HT-29 (cell line): ENCODE measurements at regions not wholly inside any gene's neighbourhood (a gene's known extent, or its start where the extent isn't known, plus 50 kb on each side); places are given as distances from the start of the nearest gene placed in this dataset.

Experiments used
- DNase-seq: peaks from one replicate; pipeline ENCODE4 v3.0.0-alpha.2; 2015; ENCODE audit warnings: low spot score

DNA sequence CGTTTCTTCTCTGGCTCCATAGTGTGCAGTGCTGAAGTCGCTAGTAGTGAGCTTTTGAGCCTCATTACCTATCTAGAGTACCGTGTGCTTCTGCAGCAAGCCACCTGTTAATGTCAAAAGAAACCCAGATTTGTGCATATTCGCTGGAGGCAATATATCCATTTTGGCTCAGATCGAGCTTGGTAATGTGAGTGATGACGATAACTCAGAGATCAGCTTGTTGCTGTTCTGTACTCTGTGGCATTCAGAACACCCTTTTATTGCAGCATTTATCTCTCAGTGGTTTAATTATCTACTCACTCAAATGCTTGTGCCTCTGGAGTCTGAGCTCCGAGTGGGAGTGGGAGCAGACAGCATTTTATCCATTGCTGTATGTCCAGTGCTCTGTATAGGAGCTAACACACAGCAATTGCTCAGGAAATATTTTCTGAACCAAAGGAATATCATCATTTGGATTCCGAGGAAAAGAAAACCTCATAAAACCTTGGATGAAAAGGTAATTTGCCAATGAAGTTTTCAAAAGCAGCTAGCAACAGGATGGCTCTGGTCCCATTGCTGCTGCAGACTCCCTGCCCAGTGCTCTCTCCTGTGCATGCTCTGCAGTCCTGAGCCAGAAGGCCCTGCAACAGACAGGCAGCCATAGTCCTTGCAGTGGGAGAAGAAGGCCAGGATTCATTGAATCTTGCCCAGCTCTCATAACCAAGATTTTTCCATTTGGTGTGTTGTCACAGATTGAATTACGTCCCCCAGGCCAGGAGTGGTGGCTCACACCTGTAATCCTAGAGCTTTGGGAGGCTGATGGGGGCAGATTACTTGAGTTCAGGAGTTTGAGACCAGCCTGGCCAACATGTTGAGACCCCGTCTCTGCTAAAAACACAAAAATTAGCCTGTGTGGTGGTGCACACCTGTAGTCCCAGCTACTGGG, 183.8 kb downstream of the MYCN start:
- no peak for DNase-seq

DNA sequence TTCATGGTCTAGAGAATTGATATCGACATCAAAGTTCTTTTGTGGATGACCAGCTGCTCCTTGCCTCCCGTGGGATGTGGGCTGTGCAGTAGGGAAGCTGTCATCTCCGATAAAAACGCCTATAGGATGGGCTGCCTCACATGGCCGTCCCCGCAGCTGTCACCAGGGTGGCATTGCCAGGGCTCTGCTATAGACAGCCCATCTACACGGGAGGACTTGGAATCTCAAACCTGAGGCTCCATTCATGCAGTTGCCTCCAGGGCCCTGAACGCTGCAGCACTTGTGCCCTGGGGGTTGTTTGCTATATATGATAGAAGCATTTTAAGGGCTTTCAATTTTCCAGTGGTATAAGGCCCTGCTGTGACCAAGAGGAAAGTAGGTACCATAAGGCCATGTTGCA, 183.1 kb downstream of the MYCN start:
- DNase-seq = no peak

DNA sequence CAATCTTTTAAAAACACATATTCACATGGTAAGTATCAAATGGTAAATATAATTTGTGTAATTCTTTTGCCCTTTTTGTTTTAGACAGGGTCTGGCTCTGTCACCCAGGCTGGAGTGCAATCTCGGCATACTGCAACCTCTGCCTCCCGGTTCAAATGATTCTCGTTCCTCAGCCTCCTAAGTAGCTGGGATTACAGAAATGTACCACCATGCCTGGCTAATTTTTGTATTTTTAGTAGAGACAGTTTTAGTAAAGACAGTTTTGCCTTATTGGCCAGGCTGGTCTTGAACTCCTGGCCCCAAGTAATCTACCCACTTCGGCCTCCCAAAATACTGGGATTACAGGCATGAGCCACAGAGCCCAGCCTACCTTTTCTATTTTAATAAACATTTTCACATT, 182.2 kb downstream of the MYCN start:
- DNase-seq = no peak

DNA sequence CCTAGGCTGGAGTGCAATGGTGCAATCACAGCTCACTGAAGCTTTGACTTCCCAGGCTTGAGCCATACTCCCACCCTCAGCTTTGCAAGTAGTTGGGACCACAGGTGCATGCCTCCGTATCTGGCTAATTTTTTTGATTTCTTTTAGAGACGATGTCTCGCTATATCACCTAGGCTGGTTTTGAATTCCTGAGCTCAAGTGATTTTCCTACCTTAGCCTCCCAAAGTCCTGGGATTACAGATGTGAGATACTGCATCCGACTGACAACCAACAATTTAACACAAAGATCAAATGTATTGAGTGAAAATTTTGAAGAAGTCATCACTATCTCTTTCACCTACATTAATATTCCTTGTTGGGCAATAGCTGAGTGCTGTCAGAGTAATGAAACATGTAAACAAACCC, 181.6 kb downstream of the MYCN start:
- DNase-seq = no peak

DNA sequence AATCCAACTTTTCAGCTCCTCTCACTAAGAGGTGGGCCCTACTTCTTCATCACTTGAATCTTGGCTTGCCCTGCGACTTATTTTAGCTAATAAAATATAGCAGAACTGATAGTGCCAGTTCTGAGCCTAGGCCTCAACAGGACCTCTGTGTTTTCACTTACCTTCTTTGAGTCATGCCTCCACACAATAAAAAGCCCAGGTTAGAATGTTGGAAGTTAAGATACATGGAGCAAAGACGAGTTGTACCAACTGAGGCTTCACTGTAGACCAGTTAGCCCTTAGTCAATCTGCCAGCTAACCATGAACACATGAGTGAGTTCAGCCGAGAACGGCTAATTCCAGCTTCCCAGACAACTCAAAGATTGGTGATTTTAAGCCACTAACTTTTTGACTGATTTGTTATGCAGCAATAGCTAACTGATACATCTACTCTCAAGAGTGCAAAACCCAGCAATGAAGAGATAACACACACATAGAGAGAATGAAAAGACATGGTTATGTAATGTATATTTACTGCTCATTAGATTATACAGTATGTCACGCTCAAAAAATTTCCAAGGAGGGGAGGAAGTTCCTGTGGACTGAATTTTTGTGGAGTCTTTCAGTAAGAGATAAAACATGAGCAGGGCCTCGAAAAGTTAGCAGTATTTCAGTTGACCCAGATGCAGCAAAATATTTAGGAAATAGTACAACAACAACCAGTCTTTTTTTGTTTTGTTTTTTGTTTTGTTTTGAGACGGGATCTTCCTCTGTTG, 181.1 kb downstream of the MYCN start:
- DNase-seq = no peak

DNA sequence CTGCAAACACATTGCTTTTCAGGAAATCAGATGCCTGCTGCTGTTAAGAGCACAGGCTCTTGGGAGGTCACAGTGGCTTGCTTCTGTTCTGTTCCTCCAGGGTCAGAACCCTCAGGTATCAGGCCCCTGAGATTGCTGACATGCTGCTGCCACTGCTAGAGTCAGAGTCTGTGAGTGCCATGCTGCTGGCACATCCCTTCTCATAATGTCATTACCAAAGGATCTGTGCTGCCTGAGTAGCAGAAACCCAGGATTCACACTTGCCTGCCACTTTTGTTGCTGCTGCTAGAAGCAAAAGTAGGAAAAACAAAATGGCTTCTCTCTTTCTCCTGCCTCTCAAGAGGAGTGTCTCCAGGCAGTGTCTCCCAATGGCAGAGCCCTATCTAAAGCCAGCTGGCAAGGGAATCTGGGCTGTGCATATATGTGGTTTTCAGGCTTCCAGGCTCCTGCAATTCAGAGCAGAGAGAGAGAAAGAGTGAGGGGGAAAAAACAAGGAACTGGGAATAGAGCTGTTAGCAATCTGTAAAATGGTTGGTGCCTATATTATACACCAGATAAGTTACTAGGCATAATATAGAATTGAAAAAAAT, 180.3 kb downstream of the MYCN start:
- DNase-seq = no peak

DNA sequence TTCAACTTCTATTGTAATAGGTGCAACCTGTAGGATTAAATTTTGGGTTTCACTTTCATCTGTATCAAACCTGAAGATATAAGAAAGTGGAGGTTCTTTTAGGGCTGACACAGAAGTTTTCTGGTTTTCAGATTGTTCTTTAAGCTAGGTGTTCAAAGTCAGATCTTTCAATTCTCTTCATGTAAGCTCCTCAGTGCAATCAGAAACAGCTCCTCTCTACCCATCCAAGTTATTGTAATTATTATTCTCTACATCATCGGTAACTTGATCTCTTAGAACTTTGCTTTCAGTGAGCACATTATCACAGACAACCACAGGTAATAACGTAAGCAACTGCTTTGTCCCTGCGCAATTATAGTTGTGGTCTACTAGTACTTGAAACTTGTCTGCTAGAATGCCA, 179.4 kb downstream of the MYCN start:
- DNase-seq = no peak

DNA sequence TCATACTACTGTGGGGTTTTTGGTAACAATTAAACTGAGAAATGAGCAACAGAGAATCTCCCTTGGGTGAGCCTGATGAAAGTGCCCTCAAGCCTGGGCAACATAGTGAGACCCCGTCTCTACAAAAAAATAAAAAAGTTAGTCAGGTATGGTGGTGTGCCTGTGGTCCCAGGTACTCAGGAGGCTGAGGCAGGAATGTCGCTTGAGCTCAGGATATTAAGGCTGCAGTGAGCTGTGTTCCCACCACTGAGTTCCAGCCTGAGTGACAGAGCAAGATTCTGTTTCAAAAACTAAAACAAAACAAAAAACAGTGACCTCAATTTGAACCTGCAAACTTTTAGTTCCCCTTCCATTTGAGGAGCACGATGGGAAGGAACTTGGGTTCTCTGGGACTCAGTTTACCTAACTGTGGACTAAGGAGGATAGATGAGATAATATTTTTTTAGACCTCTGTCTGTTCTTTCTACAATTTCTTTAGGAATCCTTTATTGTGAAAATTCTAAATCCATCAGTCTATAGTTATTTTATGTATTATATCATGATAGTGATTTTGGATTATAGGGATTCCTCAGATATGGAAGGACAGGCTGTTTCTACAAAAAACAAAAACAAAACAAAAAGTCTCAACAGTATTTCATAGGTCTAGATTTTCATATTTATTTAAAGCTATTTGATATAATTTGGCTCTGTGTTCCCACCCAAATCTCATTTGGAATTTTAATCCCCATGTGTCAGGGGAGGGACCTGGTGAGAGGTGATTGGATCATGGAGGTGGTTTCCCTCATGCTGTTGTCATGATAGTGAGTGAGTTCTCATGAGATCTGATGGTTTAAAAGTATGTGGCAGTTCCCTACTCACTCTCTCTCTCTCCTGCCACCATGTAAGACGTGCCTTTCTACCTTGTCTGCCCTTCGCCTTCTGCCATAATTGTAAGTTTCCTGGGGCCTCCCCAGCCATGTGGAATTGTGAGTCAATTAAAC, 178.6 kb downstream of the MYCN start:
- no peak for DNase-seq

DNA sequence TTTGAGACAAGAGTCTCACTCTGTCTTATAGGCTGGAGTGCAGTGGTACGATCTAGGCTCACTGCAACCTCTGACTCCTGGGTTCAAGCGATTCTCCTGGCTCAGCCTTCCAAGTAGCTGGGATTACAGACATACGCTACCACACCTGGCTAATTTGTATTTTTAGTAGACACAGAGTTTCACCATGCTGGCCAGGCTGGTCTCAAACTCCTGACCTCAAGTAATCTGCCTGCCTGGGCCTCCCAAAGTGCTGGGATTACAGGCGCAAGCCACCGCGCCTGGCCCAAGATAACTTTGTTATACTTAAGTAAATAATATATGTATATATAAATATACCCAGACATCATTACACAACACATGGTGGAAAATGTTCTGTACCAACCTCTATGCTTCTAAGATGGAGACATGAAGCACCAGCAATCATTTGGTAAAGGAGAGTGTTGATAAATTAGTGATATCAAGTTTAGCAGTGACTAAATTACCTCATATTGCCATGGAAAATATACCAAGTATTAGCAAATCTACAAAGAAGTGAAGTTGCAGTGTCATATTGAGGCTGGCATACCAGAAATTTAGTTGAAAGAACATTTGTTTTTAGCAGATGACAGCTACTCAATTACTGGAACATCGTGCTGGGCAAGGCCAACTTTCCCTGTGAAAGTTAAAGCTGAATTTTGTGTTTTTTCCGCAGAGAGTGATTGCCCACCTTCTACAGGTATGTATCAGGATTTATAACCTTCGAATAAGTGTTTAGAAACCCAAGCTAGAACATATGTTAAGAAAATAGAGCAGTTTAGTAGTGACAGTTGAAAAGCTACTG, 177.7 kb downstream of the MYCN start:
- no peak for DNase-seq

DNA sequence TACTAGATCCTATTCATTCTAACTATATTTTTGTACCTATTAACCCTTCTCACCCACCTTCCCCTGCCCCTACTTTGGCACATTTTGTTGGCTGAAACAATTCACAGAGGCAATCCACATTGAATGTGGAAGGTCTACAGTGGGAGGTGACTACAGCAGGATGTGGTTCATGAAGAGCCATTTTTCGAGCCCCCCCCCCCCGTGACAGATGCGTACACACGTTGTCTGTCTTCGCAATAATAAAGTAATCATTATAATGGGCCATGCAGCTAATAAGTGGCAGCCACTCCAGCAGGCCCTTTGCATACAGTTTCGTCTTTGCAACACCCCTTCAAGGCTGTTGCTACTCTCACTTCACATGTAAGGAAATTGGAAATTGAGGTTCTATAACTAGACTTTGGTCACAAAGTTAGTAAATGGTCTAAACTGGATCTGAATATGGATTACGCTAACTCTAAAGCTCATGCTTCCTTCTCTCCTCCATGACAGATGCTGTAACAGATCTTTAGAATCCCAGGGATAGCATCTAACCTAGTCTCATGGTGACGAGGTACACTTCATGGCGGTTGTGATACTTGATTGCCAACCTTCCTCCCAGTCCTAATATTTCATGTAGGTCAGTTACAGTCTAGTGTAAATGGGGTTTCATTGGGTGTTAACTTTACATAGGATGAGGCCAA, 176.8 kb downstream of the MYCN start:
- DNase-seq = no peak

DNA sequence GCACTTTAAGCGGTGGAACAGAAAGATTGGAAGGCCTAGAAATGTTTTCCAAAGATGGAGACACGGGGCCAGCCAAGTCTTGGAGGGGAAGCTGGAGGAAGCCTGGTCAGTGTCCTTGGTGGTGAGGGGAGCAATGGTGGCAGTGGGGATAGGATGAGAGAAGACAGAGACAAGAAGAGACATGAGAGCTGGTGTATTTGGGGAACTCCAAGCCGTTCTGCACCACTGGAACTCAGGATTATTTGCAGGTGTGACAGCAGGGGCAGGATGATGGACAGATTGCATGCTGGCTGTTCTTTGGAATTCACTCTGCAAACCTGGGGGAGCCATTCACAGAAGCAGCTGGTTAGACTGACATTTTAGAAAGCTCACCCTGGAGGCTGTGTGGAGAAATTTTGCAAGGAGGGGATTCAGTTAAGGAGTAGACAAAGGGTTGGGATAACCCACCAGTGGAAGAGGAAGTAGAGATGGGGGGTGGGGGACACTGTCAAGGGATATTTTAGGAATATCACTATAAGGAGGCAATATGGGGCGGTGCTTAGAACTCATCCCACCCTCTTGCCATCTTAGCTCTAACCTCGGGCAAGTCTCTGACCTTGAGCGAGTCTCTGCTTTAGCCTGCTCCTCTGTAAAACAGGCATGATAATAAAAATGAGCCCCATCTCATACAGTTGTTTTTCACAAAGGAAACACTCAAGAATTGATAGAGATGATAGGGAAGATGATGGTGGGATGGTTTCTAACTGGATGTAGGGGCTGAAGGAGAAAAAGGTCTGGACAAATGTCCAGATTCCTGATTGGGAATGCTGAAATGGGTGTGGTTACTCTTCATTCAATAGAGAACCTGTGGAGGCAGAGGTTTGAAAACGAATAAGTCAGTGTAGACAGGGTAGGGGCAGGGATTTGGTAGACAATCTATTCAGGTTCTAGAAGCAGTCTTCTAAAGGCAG, 175.8 kb downstream of the MYCN start:
- no peak for DNase-seq

DNA sequence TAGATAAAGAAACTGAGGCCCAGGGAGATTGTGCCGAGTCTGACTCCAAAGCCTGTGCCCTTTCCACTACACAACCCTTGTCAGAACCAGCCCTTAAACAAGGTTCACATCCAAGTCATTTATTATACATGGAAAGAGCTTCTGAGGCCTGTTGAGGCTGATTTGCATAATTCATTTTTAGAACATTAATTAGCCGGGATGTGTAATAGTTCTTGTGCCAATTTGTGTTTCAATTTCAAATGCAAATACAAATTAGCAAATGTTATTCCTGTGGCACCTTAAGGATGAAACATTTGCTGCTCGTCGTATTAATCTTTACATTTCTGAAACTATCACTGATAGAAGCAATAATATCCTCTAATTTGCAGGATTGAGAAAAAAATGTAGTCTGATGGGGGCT, 174.9 kb downstream of the MYCN start:
- no peak for DNase-seq

DNA sequence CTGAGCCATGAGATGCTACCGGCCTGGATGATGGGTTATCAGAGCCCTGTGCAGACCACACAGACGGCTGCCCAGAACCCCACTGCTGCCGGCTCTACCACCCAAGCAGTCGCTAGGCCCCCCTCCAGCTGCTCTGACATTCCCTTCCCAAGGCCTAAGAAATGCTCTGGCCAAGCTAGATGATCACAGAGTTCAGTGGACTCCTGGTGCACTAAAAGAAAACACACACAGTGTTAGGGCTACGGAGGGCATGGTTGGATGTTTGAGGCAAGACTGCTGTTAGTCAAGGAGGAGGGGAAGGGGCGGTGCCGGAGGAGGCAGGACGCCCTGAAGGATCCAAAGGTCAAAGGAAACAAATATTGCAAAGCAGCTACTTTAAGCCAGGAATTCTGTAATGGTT, 174.5 kb downstream of the MYCN start:
- no peak for DNase-seq

DNA sequence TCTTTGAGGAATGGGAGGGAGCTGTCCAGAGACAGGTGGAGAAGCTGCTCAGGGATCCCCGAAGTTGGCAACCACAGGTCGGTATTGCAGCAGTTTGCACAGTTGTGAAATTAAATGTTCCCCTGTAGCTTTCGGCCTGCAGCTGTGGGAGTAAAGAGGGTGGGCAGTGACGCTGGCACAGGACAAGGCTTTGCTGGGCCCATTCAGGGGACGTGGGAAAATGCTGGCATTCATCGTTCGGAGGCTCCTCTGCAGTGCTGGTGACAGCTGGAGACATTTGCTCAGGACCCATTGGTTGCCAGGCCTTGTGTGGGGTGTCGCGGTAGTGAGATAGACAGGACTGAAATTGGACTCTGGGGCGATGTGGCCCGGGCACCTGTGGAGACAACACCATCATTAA, 173.7 kb downstream of the MYCN start:
- no peak for DNase-seq

DNA sequence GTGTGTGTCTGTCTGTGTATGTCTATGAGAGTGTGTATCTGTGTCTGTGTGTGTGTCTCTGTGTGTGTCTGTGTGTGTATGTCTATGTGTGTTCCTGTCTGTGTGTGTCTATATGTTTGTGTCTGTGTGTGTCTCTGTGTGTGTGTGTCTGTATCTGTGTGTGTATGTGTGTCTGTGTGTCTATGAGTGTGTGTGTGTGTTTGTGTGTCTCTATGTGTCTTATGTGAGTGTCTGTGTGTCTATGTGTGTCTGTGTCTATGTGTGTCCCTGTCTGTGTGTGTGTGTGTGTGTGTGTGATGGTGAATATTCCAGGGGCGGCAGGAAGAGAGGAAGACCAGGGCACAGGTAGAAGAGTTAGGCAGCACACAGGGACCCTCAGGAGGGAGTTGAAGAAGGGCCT, 173.2 kb downstream of the MYCN start:
- DNase-seq = no peak

DNA sequence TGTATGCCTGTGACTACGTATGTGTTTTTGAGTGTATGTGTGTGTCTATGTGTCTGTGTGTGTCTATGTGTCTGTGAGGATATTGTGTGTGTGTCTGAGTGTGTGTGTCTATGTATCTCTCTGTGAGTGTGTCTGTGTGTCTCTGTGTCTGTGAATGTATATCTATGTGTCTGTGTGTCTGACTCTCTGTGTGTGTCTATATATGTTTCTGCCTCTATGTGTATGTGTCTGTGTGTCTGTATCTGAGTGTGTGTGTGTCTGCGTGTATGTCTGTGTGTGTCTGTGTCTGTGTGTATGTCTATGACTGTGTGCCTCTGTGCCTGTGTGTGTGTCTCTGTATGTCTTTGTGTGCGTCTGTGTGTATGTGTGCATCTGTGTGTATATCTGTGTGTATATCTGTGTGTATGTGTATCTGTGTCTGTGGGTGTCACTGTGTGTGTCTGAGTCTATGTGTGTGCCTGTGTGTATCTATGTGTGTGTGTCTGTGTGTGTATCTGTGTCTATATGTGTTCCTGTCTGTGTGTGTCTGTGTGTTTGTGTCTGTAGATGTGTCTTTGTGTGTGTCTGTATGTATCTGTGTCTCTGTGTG, 172.7 kb downstream of the MYCN start:
- DNase-seq = no peak

DNA sequence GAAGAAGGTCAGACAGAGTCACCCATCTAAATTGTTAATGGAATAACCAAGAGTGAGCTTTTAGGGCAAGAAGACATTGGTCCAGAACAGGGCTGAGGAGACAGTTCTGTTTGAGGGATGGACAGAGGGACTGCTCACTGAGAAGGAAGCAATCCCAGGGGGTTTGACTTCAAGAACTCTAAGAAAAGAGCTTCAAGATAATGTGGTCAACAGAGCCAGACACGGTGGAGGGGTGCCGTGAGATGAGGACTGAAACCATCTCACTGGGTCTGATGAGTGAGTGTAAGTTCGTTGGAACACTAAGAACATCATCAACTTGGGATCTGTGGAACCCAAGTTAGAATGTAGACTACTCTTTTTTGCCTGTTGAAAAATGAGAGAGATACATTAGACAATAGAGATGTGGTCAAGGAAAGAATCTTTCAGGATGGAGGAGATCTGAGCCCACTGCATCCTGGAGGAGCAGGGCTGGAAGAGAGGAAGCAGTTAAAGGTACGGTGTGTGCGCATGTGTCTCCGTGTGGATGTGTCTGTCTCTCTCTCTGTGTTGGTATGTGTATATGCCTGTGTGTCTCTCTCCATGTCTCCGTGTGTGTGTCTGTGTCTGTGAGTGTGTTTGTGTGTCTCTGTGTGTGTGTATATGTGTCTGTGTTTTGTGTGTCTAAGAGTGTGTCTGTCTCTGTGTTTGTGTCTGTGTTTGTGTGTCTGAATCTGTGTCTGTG, 172.1 kb downstream of the MYCN start:
- no peak for DNase-seq

DNA sequence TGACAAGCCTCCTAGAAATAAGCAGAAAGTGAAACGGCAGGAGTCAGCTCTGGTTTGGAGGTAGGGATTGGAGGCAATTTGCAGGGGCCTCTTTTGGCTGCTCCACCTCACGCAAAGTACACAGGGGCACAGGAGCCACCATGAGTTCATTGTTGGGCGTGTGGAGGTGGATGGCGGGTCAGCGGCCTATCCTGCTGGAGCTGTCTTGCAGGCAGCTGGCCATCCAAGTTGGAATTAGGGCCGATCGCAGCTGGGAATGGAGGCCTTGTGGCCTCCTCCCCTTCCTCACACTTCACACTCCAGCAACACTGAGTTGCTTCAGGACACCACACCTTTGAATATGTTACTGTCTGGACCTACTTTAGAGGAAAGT, 171.5 kb downstream of the MYCN start:
- DNase-seq = no peak
